Heart left ventricle (tissue), 16 donors: ENCODE measurements at regions not wholly inside any gene's neighbourhood (a gene's known extent, or its start where the extent isn't known, plus 50 kb on each side); places are given as distances from the start of the nearest gene placed in this dataset.

Experiments used
- ATAC-seq, 4 donors: fragments of 200-7000 bp; cut with Tn5 transposase; one replicate each; pipeline ENCODE4 v1.9.1; 2020 to 2022; ENCODE audit warnings: moderate library complexity in 4 of 4, mild to moderate bottlenecking in 3 of 4, moderate number of reproducible peaks in 1 of 4
- DNase-seq, 5 donors: peaks; one replicate each; pipeline ENCODE4 v3.0.0-alpha.2; 2020
- H3K27ac ChIP-seq, 12 donors: fragments of 200-600 bp; sonication (generic) in 4 of 12; one replicate each; pipeline versions ENCODE4 v1.5.0 to v1.8.0; 2016 to 2022; ENCODE audit warnings: mild to moderate bottlenecking in 2 of 12
- H3K27me3 ChIP-seq, 9 donors: fragments of 200-600 bp; sonication (generic) in 2 of 9; one replicate each; pipeline versions ENCODE4 v1.5.1 to v1.8.0; 2016 to 2022; ENCODE audit warnings: mild to moderate bottlenecking in 3 of 9
- H3K36me3 ChIP-seq, 9 donors: fragments of 200-600 bp; sonication (generic) in 2 of 9; one replicate each; pipeline versions ENCODE4 v1.5.0 to v1.8.0; 2018 to 2022; ENCODE audit warnings: mild to moderate bottlenecking in 2 of 9
- H3K4me1 ChIP-seq, 12 donors: fragments of 200-600 bp; sonication (generic) in 4 of 12; one replicate each; pipeline versions ENCODE4 v1.5.0 to v1.8.0; 2016 to 2022; ENCODE audit warnings: mild to moderate bottlenecking in 3 of 12
- H3K4me3 ChIP-seq, 12 donors: fragments of 200-600 bp; sonication (generic) in 4 of 12; one replicate each; pipeline versions ENCODE4 v1.5.0 to v1.8.0; 2017 to 2022; ENCODE audit warnings: mild to moderate bottlenecking in 9 of 12, moderate library complexity in 4 of 12
- H3K9me3 ChIP-seq, 12 donors: fragments of 200-600 bp; sonication (generic) in 4 of 12; one replicate each; pipeline versions ENCODE4 v1.5.0 to v1.8.0; 2016 to 2022; ENCODE audit warnings: mild to moderate bottlenecking in 1 of 12
- CTCF ChIP-seq, 12 donors: fragments of 200-600 bp; sonication (generic) in 4 of 12; IDR thresholded peaks; one replicate each; pipeline versions ENCODE4 v1.5.0 to v1.8.0; 2018 to 2022; ENCODE audit warnings: antibody characterized with exemption in 12 of 12, mild to moderate bottlenecking in 5 of 12
- POLR2A ChIP-seq, 2 donors: fragments of 450-650 bp; IDR thresholded peaks; one replicate each; pipeline ENCODE4 v1.6.1; 2017; ENCODE audit warnings: antibody characterized with exemption in 2 of 2, mild to moderate bottlenecking in 2 of 2, moderate library complexity in 2 of 2
- WGBS, 4 donors: extraction: QIAGEN DNeasy Blood & Tissue Kit in 2 of 4; methylation state at CpG; one replicate each; pipeline versions ENCODE4 v1.1.5 to v1.1.7; 2013 to 2018; 5-methylcytosine and 5-hydroxymethylcytosine counted together
- intact Hi-C, 10 donors: fragments of 100-400 bp; cut with DNase I; formaldehyde crosslinking; loops; one replicate each; pipeline versions ENCODE4 v1.11.1 to v1.14.2; 2022
- donor health status: ischemic (EF 13 %, LVEDD 7.1; RV severe dilation, severe dysfunction).
- donor health status: healthy with polysubstance abuse.
- donor health status: DM: no; HTN: yes; CAD: no.
- donor health status: DM: no; HTN: no; CAD: no.
- donor health status: ischemic (EF 25% LVEDD 6.9; RV normal size, moderate dysfunction).
- donor health status: ischemic (EF 25% LVEDD 5.7; RV mildly dilated, moderate dysfunction).
- donor health status: healthy.
- donor health status: DM: yes; HTN: yes; CAD: no.
- donor health status: ischemic (EF 35%, LVEDD 5.7; RV mildly dilated, moderate dysfunction).
- donor health status: nonischemic (EF 11% LVEDD 7.7; RV severe dilation, severe dysfunction).
- donor health status: DM: yes; HTN: yes; CAD: no.
- donor health status: PGD.
- donor health status: ischemic (EF 29% LVEDD 5.4; RV normal size, mild dysfunction).
- donor health status: nonischemic (EF 23%, LVEDD 6.1; RV moderate dilation, normal function).

GRCh38 chr1:98437011-98437410 is 224.5 kb upstream of the SNX7 start:
- WGBS, 4 donors = 63 to 75% (median 72%) methylated on average over 2 of the region's 2 CpGs
- intact Hi-C loops = no loop called here

DNA sequence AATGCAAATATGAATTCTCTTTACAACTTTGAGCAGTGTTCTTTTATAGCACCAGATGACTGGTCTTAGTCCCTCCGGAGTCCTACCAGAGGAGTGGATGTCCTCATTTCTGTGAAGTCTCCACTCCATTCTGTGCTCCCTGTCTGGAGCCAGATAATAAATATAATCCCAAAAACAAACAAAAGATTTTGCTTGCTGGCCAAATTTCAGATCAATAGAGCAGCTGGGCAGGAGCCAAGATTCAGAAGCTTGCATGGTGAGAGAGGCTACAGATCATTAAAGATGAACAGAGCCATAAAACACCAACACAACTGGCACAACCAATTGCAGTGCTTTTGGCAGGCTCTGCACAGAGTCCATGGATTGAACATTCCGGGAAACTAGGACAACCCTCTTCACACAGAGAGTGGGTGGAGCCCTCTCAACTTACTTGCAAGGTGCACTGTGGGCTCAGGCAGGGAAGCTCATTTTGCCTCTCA is 231.5 kb upstream of the SNX7 start:
- TF ChIP-seq CTCF (IDR thresholded peaks at IDR 0.05) (no peak), POLR2A (IDR thresholded peaks at IDR 0.05) (no peak)
- Histone ChIP-seq H3K4me3 (no peak overlapping the region), H3K27me3 (no peaks in the 10 kb centered on the region), H3K4me1 (no peaks in the 10 kb centered on the region), H3K27ac (no peak overlapping the region), H3K36me3 (no peaks in the 10 kb centered on the region), H3K9me3 (peaks cover 0 to 4% (median 0%) of the 10 kb centered on the region in 12 donors)
- WGBS, 4 donors = 60 to 74% (median 62%) methylated on average over 2 of the region's 2 CpGs
- intact Hi-C loops = loop anchor here in 1 of 10 donors (10.0 kb wide), 2 partner anchors 55 to 65 kb away; no protein-coding TSS in a partner anchor
- no peak for ATAC-seq
- DNase-seq = no peak

More at GRCh38 chr1:98437011-98437410, 224.5 kb upstream of the SNX7 start:
- Histone ChIP-seq H3K9me3 (no peaks in the 10 kb centered on the region), H3K4me1 (no peaks in the 10 kb centered on the region), H3K36me3 (no peaks in the 10 kb centered on the region), H3K27me3 (no peaks in the 10 kb centered on the region), H3K27ac (no peak overlapping the region), H3K4me3 (no peak overlapping the region)
- no peak for ATAC-seq
- no peak for DNase-seq
- no peak for TF ChIP-seq POLR2A (IDR thresholded peaks at IDR 0.05)
- TF ChIP-seq CTCF (IDR thresholded peaks at IDR 0.05) = no peak

- TF ChIP-seq CTCF (IDR thresholded peaks at IDR 0.05) = no peak
- TF ChIP-seq POLR2A (IDR thresholded peaks at IDR 0.05) = no peak
- H3K4me1 ChIP-seq = no peaks in the 10 kb centered on the region
Measured at GRCh38 chr1:98428864-98429263, 232.7 kb upstream of the SNX7 start.

DNA sequence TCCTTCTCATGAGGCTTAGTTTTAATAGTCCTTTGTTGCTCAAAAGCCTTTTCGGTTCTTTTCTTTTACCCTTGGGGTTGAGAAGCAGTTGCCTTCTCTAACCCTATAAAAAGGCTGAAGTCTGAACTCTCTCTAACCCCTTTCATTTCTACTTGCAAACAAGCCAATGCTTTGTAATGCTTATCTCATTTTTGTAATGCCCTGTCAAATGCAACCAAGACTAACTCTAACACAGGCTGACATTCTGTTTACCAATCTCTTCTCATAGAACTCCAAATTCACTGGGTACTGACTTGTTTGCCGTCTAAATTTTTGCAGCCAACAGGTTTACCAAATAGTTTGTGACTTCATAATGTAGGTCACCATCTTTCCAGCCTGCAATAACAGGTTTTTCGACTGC is 233.9 kb upstream of the SNX7 start:
- peaks cover 0 to 4% (median 0%) of the 10 kb centered on the region in 12 donors for H3K9me3 ChIP-seq
- ATAC-seq (no peak), DNase-seq (no peak)
- WGBS, 4 donors = 53 to 79% (median 67%) methylated on average over 3 of the region's 3 CpGs
- no peaks in the 10 kb centered on the region for H3K36me3 ChIP-seq
- no peaks in the 10 kb centered on the region for H3K27me3 ChIP-seq
- H3K27ac ChIP-seq = no peak overlapping the region
- no peak for TF ChIP-seq CTCF (IDR thresholded peaks at IDR 0.05)
- TF ChIP-seq POLR2A (IDR thresholded peaks at IDR 0.05) = no peak
- H3K4me1 ChIP-seq = no peaks in the 10 kb centered on the region
- intact Hi-C loops = loop anchor here in 1 of 10 donors (10.0 kb wide), 2 partner anchors 57 to 63 kb away; no protein-coding TSS in a partner anchor
- no peak overlapping the region for H3K4me3 ChIP-seq

More at GRCh38 chr1:98428864-98429263, 232.7 kb upstream of the SNX7 start:
- no peaks in the 10 kb centered on the region for H3K36me3 ChIP-seq
- no peak overlapping the region for H3K4me3 ChIP-seq
- no peaks in the 10 kb centered on the region for H3K27me3 ChIP-seq
- WGBS, 4 donors = 75 to 84% (median 81%) methylated on average over 3 of the region's 3 CpGs
- no peak overlapping the region for H3K27ac ChIP-seq
- DNase-seq = no peak
- ATAC-seq = no peak
- H3K9me3 ChIP-seq = peaks cover 0 to 4% (median 0%) of the 10 kb centered on the region in 12 donors
- intact Hi-C loops = loop anchor here in 1 of 10 donors (10.0 kb wide), 2 partner anchors 56 to 64 kb away; no protein-coding TSS in a partner anchor
